Endodermal cell (in vitro differentiated cells): ENCODE measurements at regions not wholly inside any gene's neighbourhood (a gene's known extent, or its start where the extent isn't known, plus 50 kb on each side); places are given as distances from the start of the nearest gene placed in this dataset.

Experiments
- DNase-seq: peaks from one replicate; pipeline ENCODE4 v3.0.0-alpha.2; 2017
- H3K27ac ChIP-seq: 2 replicates; pipeline ENCODE4 v1.5.1; 2013; ENCODE audit warnings: mild to moderate bottlenecking, low read depth, low read length, moderate library complexity
- H3K27me3 ChIP-seq: 2 replicates; pipeline ENCODE4 v1.6.1; 2013; ENCODE audit warnings: mild to moderate bottlenecking, low read length, moderate library complexity; ENCODE audit not compliant: insufficient read depth, control insufficient read depth, poor library complexity, severe bottlenecking
- H3K36me3 ChIP-seq: 2 replicates; pipeline ENCODE4 v1.7.0; 2013; ENCODE audit warnings: mild to moderate bottlenecking, low read length, moderate library complexity; ENCODE audit not compliant: control insufficient read depth, insufficient read depth
- H3K4me1 ChIP-seq: one replicate; pipeline ENCODE4 v1.7.0; 2013; ENCODE audit warnings: low read length; ENCODE audit not compliant: control insufficient read depth, insufficient read depth
- H3K4me3 ChIP-seq: 2 replicates; pipeline ENCODE4 v1.5.1; 2013; ENCODE audit warnings: mild to moderate bottlenecking, low read length, moderate library complexity
- H3K9ac ChIP-seq: 2 replicates; pipeline ENCODE4 v1.6.1; 2013; ENCODE audit warnings: mild to moderate bottlenecking, low read length, moderate library complexity; ENCODE audit not compliant: poor library complexity, severe bottlenecking; ENCODE audit errors: extremely low read depth
- H3K9me3 ChIP-seq: 2 replicates; pipeline ENCODE4 v1.6.1; 2013; ENCODE audit warnings: mild to moderate bottlenecking, low read length, moderate library complexity; ENCODE audit not compliant: control insufficient read depth
- H3K27ac Mint-ChIP-seq: 2 replicates; pipeline ENCODE4 v1.8.0; 2020; ENCODE audit warnings: mixed read lengths
- H3K27me3 Mint-ChIP-seq: 2 replicates; pipeline ENCODE4 v1.8.0; 2021; ENCODE audit warnings: mild to moderate bottlenecking, mixed read lengths; ENCODE audit not compliant: insufficient read depth
- H3K36me3 Mint-ChIP-seq: 2 replicates; pipeline ENCODE4 v1.8.0; 2020; ENCODE audit warnings: low read depth, mixed read lengths
- H3K4me1 Mint-ChIP-seq: 2 replicates; pipeline ENCODE4 v1.8.0; 2020; ENCODE audit warnings: mixed read lengths
- H3K4me3 Mint-ChIP-seq: 2 replicates; pipeline ENCODE4 v1.8.0; 2020; ENCODE audit warnings: mild to moderate bottlenecking, moderate library complexity, mixed read lengths
- H3K9me3 Mint-ChIP-seq: 2 replicates; pipeline ENCODE4 v1.8.0; 2020; ENCODE audit warnings: mild to moderate bottlenecking, mixed read lengths
- CTCF ChIP-seq: fragments of 200-600 bp; sonication (generic); conservative IDR thresholded peaks from 2 replicates; pipeline ENCODE4 v1.5.0; 2021; ENCODE audit warnings: antibody characterized with exemption, mild to moderate bottlenecking
- WGBS, 2 experiments: methylation state at CpG; one replicate each; pipeline versions ENCODE4 v1.1.5 to v1.1.7; 2013; ENCODE audit warnings: missing lambda C conversion rate in 2 of 2, mixed read lengths in 1 of 2; ENCODE audit not compliant: insufficient coverage in 1 of 2, insufficient read length in 1 of 2; 5-methylcytosine and 5-hydroxymethylcytosine counted together

GRCh38 chr5:20615888-20616563, 628.0 kb upstream of the CDH18 start:
- H3K27me3 ChIP-seq = no peaks in the 10 kb centered on the region
- TF ChIP-seq CTCF = no peak
- no peak overlapping the region for H3K27ac ChIP-seq
- Mint-ChIP-seq H3K27ac (no peak overlapping the region), H3K36me3 (no peaks in the 10 kb centered on the region), H3K27me3 (no peaks in the 10 kb centered on the region), H3K4me1 (peaks cover 5% of the 10 kb centered on the region), H3K4me3 (no peak overlapping the region), H3K9me3 (peaks cover 7% of the 10 kb centered on the region)
- 91 to 97% methylated on average over 20 to 21 of the region's 21 CpGs for WGBS, 2 experiments
- no peaks in the 10 kb centered on the region for H3K9me3 ChIP-seq
- H3K4me3 ChIP-seq = no peak overlapping the region
- no peak overlapping the region for H3K9ac ChIP-seq
- H3K4me1 ChIP-seq = no peaks in the 10 kb centered on the region
- H3K36me3 ChIP-seq = no peaks in the 10 kb centered on the region
- peak; percentile 41 for DNase-seq

GRCh38 chr5:20611620-20612019, 623.6 kb upstream of the CDH18 start:
- H3K4me1 Mint-ChIP-seq = peaks cover 9% of the 10 kb centered on the region
- Histone ChIP-seq H3K4me3 (no peak overlapping the region), H3K9me3 (no peaks in the 10 kb centered on the region), H3K9ac (no peak overlapping the region), H3K27ac (no peak overlapping the region), H3K4me1 (no peaks in the 10 kb centered on the region), H3K27me3 (no peaks in the 10 kb centered on the region), H3K36me3 (no peaks in the 10 kb centered on the region)
- H3K27ac Mint-ChIP-seq = no peak overlapping the region
- TF ChIP-seq CTCF = no peak
- H3K36me3 Mint-ChIP-seq = no peaks in the 10 kb centered on the region
- H3K27me3 Mint-ChIP-seq = no peaks in the 10 kb centered on the region
- no peak for DNase-seq
- 93 to 99% methylated on average over 5 to 6 of the region's 6 CpGs for WGBS, 2 experiments
- no peak overlapping the region for H3K4me3 Mint-ChIP-seq
- peaks cover 7% of the 10 kb centered on the region for H3K9me3 Mint-ChIP-seq

GRCh38 chr5:20610681-20611080, 622.7 kb upstream of the CDH18 start:
- Histone ChIP-seq H3K27ac (no peak overlapping the region), H3K4me1 (no peaks in the 10 kb centered on the region), H3K36me3 (no peaks in the 10 kb centered on the region), H3K9ac (no peak overlapping the region), H3K9me3 (no peaks in the 10 kb centered on the region), H3K4me3 (no peak overlapping the region), H3K27me3 (no peaks in the 10 kb centered on the region)
- 95% methylated on average over 3 of the region's 4 CpGs; no CpG with 5 or more reads in 1 of the 2 experiments for WGBS, 2 experiments
- DNase-seq = no peak
- no peak overlapping the region for H3K27ac Mint-ChIP-seq
- no peak for TF ChIP-seq CTCF
- no peaks in the 10 kb centered on the region for H3K27me3 Mint-ChIP-seq
- no peaks in the 10 kb centered on the region for H3K36me3 Mint-ChIP-seq
- no peak overlapping the region for H3K4me3 Mint-ChIP-seq
- peaks cover 9% of the 10 kb centered on the region for H3K4me1 Mint-ChIP-seq
- H3K9me3 Mint-ChIP-seq = peaks cover 7% of the 10 kb centered on the region
